Cardiac fibroblast (primary cell): ENCODE measurements at regions not wholly inside any gene's neighbourhood (a gene's known extent, or its start where the extent isn't known, plus 50 kb on each side); places are given as distances from the start of the nearest gene placed in this dataset.

Experiments
- DNase-seq, 2 donors: peaks; one replicate each; pipeline versions ENCODE4 v3.0.0 to v3.0.0-alpha.2; 2010; ENCODE audit warnings: low read depth in 2 of 2
- H3K4me3 ChIP-seq, 2 donors: replicated peaks in 1 of 2; 1 replicate in 1 of 2; 2 replicates in 1 of 2; pipeline ENCODE4 v1.5.1; 2011; ENCODE audit warnings: low read depth in 2 of 2, low read length in 2 of 2, mild to moderate bottlenecking in 2 of 2, moderate library complexity in 1 of 2
- TF ChIP-seq, protein P1 (sequence below): IDR thresholded peaks from one replicate; pipeline ENCODE4 v1.5.1; 2011; ENCODE audit warnings: low read depth, mild to moderate bottlenecking, low read length, inconsistent platforms

DNA sequence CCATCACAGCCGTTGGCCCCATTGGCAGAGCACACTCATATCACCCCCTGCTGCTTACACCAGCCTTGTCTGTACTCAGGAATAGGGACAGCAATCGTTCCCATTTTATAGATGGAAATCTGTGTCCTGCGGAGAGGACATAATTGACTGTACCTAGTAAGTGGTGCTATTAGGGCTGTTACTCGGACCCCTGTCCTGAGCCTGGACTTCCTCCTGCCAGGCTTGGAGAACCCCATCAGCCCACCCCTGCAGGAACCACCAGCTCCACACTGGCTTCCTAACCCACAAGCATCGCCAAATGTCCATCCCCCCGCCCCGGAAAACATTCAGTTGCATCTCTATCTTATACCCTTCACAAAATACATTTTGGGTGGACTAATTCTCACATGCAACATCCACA is 139.8 kb upstream of the RET start:
- DNase-seq, result no peak
- H3K4me3 ChIP-seq, result no peak overlapping the region
- TF ChIP-seq, protein P1, sequence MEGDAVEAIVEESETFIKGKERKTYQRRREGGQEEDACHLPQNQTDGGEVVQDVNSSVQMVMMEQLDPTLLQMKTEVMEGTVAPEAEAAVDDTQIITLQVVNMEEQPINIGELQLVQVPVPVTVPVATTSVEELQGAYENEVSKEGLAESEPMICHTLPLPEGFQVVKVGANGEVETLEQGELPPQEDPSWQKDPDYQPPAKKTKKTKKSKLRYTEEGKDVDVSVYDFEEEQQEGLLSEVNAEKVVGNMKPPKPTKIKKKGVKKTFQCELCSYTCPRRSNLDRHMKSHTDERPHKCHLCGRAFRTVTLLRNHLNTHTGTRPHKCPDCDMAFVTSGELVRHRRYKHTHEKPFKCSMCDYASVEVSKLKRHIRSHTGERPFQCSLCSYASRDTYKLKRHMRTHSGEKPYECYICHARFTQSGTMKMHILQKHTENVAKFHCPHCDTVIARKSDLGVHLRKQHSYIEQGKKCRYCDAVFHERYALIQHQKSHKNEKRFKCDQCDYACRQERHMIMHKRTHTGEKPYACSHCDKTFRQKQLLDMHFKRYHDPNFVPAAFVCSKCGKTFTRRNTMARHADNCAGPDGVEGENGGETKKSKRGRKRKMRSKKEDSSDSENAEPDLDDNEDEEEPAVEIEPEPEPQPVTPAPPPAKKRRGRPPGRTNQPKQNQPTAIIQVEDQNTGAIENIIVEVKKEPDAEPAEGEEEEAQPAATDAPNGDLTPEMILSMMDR, result no peak

- TF ChIP-seq, protein P1, result no peak
- DNase-seq, result no peak
- H3K4me3 ChIP-seq, result no peak overlapping the region
Measured at GRCh38 chr10:42937649-42938180, 139.2 kb upstream of the RET start.

GRCh38 chr10:42938351-42938750 is 138.5 kb upstream of the RET start:
- no peak for DNase-seq
- TF ChIP-seq, protein P1, result no peak
- H3K4me3 ChIP-seq, result no peak overlapping the region

DNA sequence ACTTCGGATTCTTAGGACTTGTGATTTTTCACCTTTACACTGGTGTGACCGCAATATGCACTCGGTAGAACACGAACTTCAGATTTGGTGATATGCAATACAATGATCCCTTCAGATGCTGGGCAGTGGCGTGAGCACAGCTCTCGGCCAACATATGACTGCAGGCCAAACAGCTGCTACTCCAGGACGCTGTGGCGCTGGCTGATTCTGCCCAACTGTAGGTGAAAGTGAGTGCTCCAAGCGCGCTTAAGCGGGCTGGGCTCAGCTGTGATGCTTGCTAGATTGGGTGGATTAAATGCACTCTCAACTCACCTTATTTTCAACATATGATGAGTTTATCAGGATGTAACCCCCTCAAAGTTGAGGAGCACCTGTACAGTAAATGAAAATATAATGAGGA is 137.6 kb upstream of the RET start:
- no peak overlapping the region for H3K4me3 ChIP-seq
- DNase-seq, result no peak
- TF ChIP-seq, protein P1, result no peak

DNA sequence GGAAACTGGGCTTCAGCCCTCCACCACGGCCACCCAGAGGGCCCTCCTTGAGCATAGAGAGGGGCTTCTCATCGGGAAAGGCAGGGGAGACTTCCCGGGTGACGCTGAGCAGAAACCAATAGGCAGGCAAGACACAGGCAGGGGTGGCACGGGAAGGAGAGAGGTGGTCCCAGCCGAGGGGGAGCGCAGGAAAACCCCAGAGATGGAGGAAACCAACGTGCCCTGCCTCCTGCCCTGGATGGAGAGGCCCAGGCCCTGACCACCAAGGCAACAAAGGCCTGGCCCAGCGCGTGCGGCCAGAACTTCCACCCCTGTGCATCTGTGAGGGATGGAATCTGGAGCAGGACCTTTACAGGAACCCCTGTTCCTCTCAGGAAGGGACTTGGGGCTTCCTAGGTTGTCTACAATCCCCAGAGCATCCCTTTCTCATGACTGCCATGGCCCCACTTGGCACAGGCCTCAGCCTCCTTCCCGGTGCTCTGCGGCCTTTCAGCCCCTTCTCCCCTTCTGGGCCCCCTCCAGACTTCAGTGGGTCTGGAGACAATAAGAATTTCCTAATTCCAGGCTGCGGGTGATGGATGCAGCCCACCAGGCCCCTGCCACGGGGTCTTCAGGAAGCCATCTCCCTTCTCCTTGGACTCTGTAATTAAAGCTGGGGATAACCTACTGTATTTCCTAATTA is 137.0 kb upstream of the RET start:
- H3K4me3 ChIP-seq, result no peak overlapping the region
- TF ChIP-seq, protein P1, result no peak
- DNase-seq, result no peak

DNA sequence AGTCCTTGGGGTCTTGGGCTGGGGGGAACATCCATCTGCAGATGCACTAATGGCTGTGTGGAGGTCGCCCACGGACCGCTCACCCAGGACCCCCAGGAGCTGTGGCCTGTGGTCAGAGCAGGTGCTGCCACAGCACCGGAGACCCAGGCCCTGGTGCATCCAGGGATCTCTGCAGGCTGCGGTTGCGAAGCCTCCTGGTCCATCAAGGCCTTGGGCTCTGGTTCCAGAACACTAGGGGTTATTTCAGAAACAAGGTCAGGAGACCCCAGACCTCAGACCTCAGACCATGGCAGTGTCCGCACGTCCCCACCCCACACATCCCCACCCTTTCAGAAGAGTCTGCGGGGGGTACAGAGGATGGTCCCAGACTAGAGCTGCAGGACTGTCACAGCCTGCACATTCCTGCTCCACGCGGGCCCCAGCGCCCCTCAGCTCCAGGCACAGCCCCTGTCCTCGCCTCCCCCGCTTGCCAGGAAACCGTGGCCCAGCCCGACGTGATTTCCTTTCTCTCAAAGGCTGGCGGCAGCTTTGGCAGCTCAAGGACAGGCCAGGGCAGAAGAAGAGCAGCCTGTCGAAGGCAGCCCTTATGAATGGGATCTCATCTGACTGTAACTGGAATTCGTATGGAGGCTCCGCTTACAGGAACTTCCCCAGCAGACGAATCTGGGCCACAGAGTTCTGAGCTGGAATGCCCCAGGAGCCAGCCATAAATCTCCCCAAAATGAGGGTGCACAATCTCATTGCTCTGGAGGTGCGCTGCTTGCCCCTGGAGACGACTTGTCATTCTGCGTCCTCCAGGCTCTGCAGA is 136.2 kb upstream of the RET start:
- TF ChIP-seq, protein P1, result no peak
- no peak overlapping the region for H3K4me3 ChIP-seq
- no peak for DNase-seq
